Keratinocyte (primary cell): ENCODE measurements at regions not wholly inside any gene's neighbourhood (a gene's known extent, or its start where the extent isn't known, plus 50 kb on each side); places are given as distances from the start of the nearest gene placed in this dataset.

Source experiments
- DNase-seq: peaks from one replicate; pipeline ENCODE4 v3.0.0-alpha.2; 2011; ENCODE audit warnings: low read depth, missing footprints, low spot score
- FAIRE-seq: peaks from 2 replicates; lab custom pipeline; 2011; peaks lifted over from hg19 to GRCh38; lab: Jason Lieb, UNC
- H2AFZ ChIP-seq: 2 replicates; pipeline ENCODE4 v1.6.0; 2012; ENCODE audit warnings: low read length, control low read depth, inconsistent platforms; ENCODE audit not compliant: control insufficient read depth
- H3K27ac ChIP-seq: 2 replicates; pipeline ENCODE4 v1.5.1; 2011; ENCODE audit warnings: low read length; ENCODE audit not compliant: control insufficient read depth, insufficient read depth
- H3K27me3 ChIP-seq: 3 replicates; pipeline ENCODE4 v1.6.0; 2011; ENCODE audit warnings: low read length; ENCODE audit not compliant: control insufficient read depth, insufficient read depth; ENCODE audit errors: extremely low read depth
- H3K36me3 ChIP-seq, 2 experiments: 2 replicates in 1 of 2; 3 replicates in 1 of 2; pipeline ENCODE4 v1.5.1; 2011; ENCODE audit warnings: low read length in 2 of 2, mild to moderate bottlenecking in 1 of 2; ENCODE audit not compliant: control insufficient read depth in 2 of 2, insufficient read depth in 2 of 2; ENCODE audit errors: extremely low read depth in 1 of 2
- H3K4me1 ChIP-seq: 3 replicates; pipeline ENCODE4 v1.5.1; 2011; ENCODE audit warnings: low read length; ENCODE audit not compliant: control insufficient read depth, insufficient read depth; ENCODE audit errors: extremely low read depth
- H3K4me2 ChIP-seq: 3 replicates; pipeline ENCODE4 v1.6.0; 2011; ENCODE audit warnings: low read depth, low read length; ENCODE audit not compliant: control insufficient read depth, insufficient read depth; ENCODE audit errors: extremely low read depth
- H3K4me3 ChIP-seq, 3 experiments: fragments of 200-600 bp in 1 of 3; sonication (generic) in 1 of 3; 2 replicates in 2 of 3; 3 replicates in 1 of 3; pipeline ENCODE4 v1.5.1; 2011 to 2016; ENCODE audit warnings: low read length in 3 of 3, mild to moderate bottlenecking in 3 of 3, control low read depth in 2 of 3, inconsistent platforms in 1 of 3, low read depth in 1 of 3, mixed read lengths in 1 of 3, mixed run types in 1 of 3, moderate library complexity in 1 of 3; ENCODE audit not compliant: control insufficient read depth in 2 of 3, insufficient read depth in 2 of 3; ENCODE audit errors: extremely low read depth in 1 of 3
- H3K79me2 ChIP-seq: 2 replicates; pipeline ENCODE4 v1.6.0; 2012; ENCODE audit warnings: low read length; ENCODE audit not compliant: control insufficient read depth, insufficient read depth
- H3K9ac ChIP-seq: 3 replicates; pipeline ENCODE4 v1.6.0; 2011; ENCODE audit warnings: low read length; ENCODE audit not compliant: control insufficient read depth, insufficient read depth; ENCODE audit errors: extremely low read depth
- H3K9me1 ChIP-seq: 3 replicates; pipeline ENCODE4 v1.6.0; 2011; ENCODE audit warnings: low read length; ENCODE audit not compliant: control insufficient read depth, insufficient read depth; ENCODE audit errors: extremely low read depth
- H3K9me3 ChIP-seq: 2 replicates; pipeline ENCODE4 v1.5.1; 2012; ENCODE audit warnings: low read depth, low read length; ENCODE audit not compliant: control insufficient read depth
- H4K20me1 ChIP-seq: 3 replicates; pipeline ENCODE4 v1.6.0; 2011; ENCODE audit warnings: low read length; ENCODE audit not compliant: control insufficient read depth, insufficient read depth; ENCODE audit errors: extremely low read depth
- EZH2 ChIP-seq: IDR thresholded peaks from one replicate; pipeline ENCODE4 v1.6.1; 2012; ENCODE audit warnings: inconsistent platforms, mild to moderate bottlenecking, low read length, moderate library complexity
- dilution Hi-C: fragments of 300-500 bp; cut with MboI; formaldehyde crosslinking; loops from one replicate; pipeline ENCODE4 v1.7.0; 2020; ENCODE audit warnings: low sequenced_read_pairs; ENCODE audit not compliant: extremely low pct_ligation_motif_present
- TF ChIP-seq, protein P1 (sequence below), 3 experiments: IDR thresholded peaks in 1 of 3; conservative IDR thresholded peaks in 1 of 3; optimal IDR thresholded peaks in 1 of 3; 2 replicates in 2 of 3; 3 replicates in 1 of 3; pipeline versions ENCODE3 to v1.5.1; 2011; ENCODE audit warnings: low read length in 3 of 3, mild to moderate bottlenecking in 3 of 3, moderate library complexity in 2 of 3, control low read depth in 1 of 3, inconsistent platforms in 1 of 3; ENCODE audit not compliant: insufficient read depth in 2 of 3; ENCODE audit errors: extremely low read depth in 1 of 3

DNA sequence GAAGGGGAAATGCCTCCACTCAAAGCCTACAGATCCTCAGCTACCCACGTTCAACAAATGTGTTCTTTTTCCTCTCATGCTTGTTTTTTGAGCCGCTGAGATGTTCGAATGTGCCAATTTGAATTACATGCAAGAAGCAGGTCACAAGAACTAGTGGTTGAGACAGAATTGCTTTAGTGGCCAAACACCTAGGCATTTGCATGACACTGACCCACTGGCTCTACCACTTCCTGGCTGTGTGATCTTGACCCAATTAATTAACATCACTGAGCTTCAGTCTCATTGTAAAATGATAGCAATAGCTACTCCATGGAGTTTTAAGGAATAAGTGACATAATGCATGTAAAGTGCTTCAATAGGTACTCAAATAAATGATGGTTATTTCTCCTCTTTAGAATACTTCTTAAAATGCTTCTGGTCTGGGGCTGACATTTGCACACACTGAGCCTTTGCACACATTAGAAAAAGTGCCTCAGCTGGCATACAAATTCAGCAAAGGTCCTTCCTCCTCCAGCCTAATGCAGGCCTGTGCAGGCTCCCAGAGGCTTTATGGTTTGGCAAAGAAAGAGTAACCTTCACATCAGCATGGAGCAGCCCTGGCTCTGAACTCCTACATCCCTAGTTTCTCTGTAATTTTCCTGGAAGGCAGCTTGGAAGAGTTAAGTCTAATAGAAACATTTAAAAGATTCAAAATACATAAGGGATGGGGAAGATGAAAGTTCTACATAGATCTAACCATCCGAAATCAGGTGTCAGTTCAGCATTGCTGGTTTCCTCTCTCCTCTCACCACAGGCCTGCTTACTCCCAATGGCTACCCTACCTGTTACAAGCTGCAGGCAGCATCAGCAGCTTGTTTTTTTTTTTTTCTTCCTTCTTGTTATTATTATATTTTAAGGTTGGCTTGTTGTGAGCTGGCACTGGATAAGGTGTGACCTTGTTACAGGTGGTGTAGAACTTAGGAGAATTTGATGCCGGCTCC is 107.4 kb downstream of the TBX19 start:
- Histone ChIP-seq H2AFZ (no peak overlapping the region), H3K9ac (peak overlapping the region; percentile 38), H3K27me3 (no peaks in the 10 kb centered on the region), H3K9me3 (no peaks in the 10 kb centered on the region), H3K27ac (no peak overlapping the region), H3K9me1 (no peaks in the 10 kb centered on the region), H3K4me3 (no peak overlapping the region), H3K4me2 (peak overlapping the region; percentile 81), H3K4me1 (peaks cover 10% of the 10 kb centered on the region), H4K20me1 (no peaks in the 10 kb centered on the region), H3K36me3 (no peaks in the 10 kb centered on the region), H3K79me2 (no peaks in the 10 kb centered on the region)
- dilution Hi-C loops, result no loop called here
- FAIRE-seq (no peak), DNase-seq (no peak)
- no peak for TF ChIP-seq EZH2
- TF ChIP-seq, protein P1, sequence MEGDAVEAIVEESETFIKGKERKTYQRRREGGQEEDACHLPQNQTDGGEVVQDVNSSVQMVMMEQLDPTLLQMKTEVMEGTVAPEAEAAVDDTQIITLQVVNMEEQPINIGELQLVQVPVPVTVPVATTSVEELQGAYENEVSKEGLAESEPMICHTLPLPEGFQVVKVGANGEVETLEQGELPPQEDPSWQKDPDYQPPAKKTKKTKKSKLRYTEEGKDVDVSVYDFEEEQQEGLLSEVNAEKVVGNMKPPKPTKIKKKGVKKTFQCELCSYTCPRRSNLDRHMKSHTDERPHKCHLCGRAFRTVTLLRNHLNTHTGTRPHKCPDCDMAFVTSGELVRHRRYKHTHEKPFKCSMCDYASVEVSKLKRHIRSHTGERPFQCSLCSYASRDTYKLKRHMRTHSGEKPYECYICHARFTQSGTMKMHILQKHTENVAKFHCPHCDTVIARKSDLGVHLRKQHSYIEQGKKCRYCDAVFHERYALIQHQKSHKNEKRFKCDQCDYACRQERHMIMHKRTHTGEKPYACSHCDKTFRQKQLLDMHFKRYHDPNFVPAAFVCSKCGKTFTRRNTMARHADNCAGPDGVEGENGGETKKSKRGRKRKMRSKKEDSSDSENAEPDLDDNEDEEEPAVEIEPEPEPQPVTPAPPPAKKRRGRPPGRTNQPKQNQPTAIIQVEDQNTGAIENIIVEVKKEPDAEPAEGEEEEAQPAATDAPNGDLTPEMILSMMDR (optimal IDR thresholded peaks at IDR 0.05 in 1 of 3, IDR thresholded peaks at IDR 0.05 in 1 of 3, conservative IDR thresholded peaks at IDR 0.05 in 1 of 3; ENCODE audit: extremely low read depth in 1 of 3, insufficient read depth in 2 of 3, low read length in 3 of 3), result no peak

DNA sequence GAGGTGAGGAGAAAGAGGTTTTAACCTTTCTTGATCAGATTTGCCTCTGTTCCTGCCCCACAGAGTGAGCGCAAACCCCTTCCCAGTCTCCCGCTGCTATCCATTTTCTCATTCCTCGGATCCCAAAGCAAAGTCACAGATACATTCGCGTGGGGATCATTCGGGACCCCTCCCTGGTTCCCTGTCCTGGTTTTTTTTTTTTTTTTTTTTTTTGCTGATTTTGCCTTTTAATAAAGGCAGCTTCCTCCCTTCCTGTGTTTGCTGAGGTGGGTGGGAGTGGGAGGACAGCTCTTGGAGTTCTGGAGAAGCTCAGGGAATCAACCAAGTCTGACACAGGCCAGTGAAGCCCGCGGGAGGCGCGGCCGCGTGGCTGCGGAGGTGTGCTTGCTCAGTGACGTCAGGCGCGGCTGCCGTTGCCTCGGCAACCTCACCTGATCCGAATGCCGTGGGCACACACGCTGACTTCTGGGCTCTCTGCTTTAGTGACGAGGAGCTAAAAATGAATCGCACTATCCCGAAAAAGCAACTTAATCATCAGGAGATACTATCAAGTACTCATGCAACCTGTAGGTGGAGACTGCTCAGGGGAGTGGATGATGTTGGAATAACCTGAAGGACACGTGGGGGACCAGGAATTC is 106.4 kb downstream of the TBX19 start:
- Histone ChIP-seq H3K27me3 (no peaks in the 10 kb centered on the region), H3K9me3 (no peaks in the 10 kb centered on the region), H2AFZ (peak overlapping the region; percentile 30), H3K9ac (peak overlapping the region; percentile 38), H3K4me2 (peak overlapping the region; percentile 81), H3K4me3 (peak overlapping the region in 1 of 3 experiments; percentile 47), H3K36me3 (no peaks in the 10 kb centered on the region), H3K27ac (peak overlapping the region; percentile 10), H3K9me1 (no peaks in the 10 kb centered on the region), H3K79me2 (no peaks in the 10 kb centered on the region), H3K4me1 (peaks cover 10% of the 10 kb centered on the region), H4K20me1 (no peaks in the 10 kb centered on the region)
- dilution Hi-C loops, result no loop called here
- DNase-seq, result peak; percentile 53
- TF ChIP-seq, protein P1 (optimal IDR thresholded peaks at IDR 0.05 in 1 of 3, IDR thresholded peaks at IDR 0.05 in 1 of 3, conservative IDR thresholded peaks at IDR 0.05 in 1 of 3; ENCODE audit: extremely low read depth in 1 of 3, insufficient read depth in 2 of 3, low read length in 3 of 3), result peak in 1 of 3 experiments; percentile 29
- no peak for TF ChIP-seq EZH2
- FAIRE-seq, result no peak
